T1000 (cell line): ENCODE measurements at regions not wholly inside any gene's neighbourhood (a gene's known extent, or its start where the extent isn't known, plus 50 kb on each side); places are given as distances from the start of the nearest gene placed in this dataset.
"Not testable (repeated sequence)": the region's sequence is repeated elsewhere in the genome, so short reads cannot be mapped to it uniquely, and the experiment has no call there.

Experiments
- DNase-seq: peaks from one replicate; lab custom pipeline; 2025; ENCODE audit warnings: mixed read lengths; lab: John Stamatoyannopoulos, UW

- no peak for DNase-seq
Observed at GRCh38 chr1:5686925-5687706, 305.1 kb downstream of the NPHP4 start.

GRCh38 chr1:5686195-5686594, 306.0 kb downstream of the NPHP4 start:
- DNase-seq, result no peak

GRCh38 chr1:5685446-5686040, 306.7 kb downstream of the NPHP4 start:
- no peak for DNase-seq

GRCh38 chr1:5684791-5685190, 307.4 kb downstream of the NPHP4 start:
- no peak for DNase-seq

GRCh38 chr1:5683446-5683845, 308.8 kb downstream of the NPHP4 start:
- DNase-seq, result no peak

GRCh38 chr1:5682626-5683225, 309.5 kb downstream of the NPHP4 start:
- no peak for DNase-seq

- DNase-seq, result no peak
Observed at GRCh38 chr1:5681654-5682053, 310.6 kb downstream of the NPHP4 start.

GRCh38 chr1:5680600-5680999, 311.6 kb downstream of the NPHP4 start:
- no peak for DNase-seq

GRCh38 chr1:5678759-5679158, 313.5 kb downstream of the NPHP4 start:
- no peak for DNase-seq

- not testable (repeated sequence) for DNase-seq
Observed at GRCh38 chr1:5672355-5672754, 319.9 kb downstream of the NPHP4 start.

GRCh38 chr1:5670590-5671350, 321.5 kb downstream of the NPHP4 start:
- DNase-seq, result no peak

- DNase-seq, result no peak
Observed at GRCh38 chr1:5667513-5668325, 324.5 kb downstream of the NPHP4 start.

- no peak for DNase-seq
Observed at GRCh38 chr1:5664906-5665875, 327.0 kb downstream of the NPHP4 start.

- no peak for DNase-seq
Observed at GRCh38 chr1:5664081-5664768, 328.0 kb downstream of the NPHP4 start.

- no peak for DNase-seq
Observed at GRCh38 chr1:5662744-5663126, 329.5 kb downstream of the NPHP4 start.

GRCh38 chr1:5662086-5662743, 330.0 kb downstream of the NPHP4 start:
- no peak for DNase-seq

GRCh38 chr1:5661196-5662085, 330.8 kb downstream of the NPHP4 start:
- DNase-seq, result no peak
